B cell (primary cell): ENCODE measurements at regions not wholly inside any gene's neighbourhood (a gene's known extent, or its start where the extent isn't known, plus 50 kb on each side); places are given as distances from the start of the nearest gene placed in this dataset.

Experiments
- CTCF ChIP-seq: fragments of 200-600 bp; IDR thresholded peaks from one replicate; pipeline ENCODE4 v1.8.0; 2022; ENCODE audit warnings: antibody characterized with exemption, mild to moderate bottlenecking
- EZH2 ChIP-seq: IDR thresholded peaks from 2 replicates; pipeline ENCODE4 v1.6.1; 2012; ENCODE audit warnings: borderline replicate concordance, low read depth, mild to moderate bottlenecking, moderate library complexity, low read length; ENCODE audit not compliant: insufficient read depth, poor library complexity, severe bottlenecking

DNA sequence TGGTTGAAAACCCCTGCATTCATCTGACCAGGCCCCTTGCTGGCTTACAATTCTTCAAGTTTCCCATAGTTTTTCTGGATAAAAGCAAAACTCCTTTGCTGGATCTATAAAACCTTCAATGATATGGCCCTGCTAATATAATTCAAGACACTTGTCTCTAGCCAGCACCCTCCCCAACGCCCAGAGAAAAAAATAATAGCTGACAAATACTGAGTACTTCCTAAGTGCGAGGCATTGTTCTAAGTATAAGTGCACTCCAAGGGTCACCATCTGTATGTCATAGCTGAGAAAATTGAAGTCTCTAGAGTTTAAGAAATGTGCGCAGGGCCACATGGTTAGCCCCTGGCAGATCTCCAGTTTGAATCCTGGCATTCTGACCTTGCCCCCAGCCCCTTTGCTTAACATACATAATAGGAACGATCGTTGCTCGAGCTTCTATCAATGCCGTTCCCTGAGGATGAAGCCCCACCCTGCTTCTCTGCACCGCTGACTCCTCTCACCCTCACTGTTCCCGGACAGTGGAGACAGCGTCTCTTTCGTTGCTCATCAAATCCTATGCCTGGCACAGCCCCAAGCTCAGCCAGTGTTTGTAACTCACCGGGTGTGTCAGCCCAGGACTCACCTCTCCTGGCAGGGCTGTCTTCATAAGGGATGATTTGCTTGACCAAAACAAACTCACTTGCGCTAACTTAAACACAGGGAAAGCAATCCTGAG lies 377.1 kb upstream of the PROK2 start:
- no peak for TF ChIP-seq CTCF
- no peak for TF ChIP-seq EZH2
